Tibial nerve (tissue), 4 donors: ENCODE measurements at regions not wholly inside any gene's neighbourhood (a gene's known extent, or its start where the extent isn't known, plus 50 kb on each side); places are given as distances from the start of the nearest gene placed in this dataset.

Experiments
- DNase-seq, 2 donors: peaks; one replicate each; pipeline ENCODE4 v3.0.0-alpha.2; 2019; ENCODE audit warnings: low spot score in 2 of 2
- H3K27ac ChIP-seq, 4 donors: fragments of 200-600 bp; sonication (generic) in 3 of 4; one replicate each; pipeline ENCODE4 v1.5.1; 2017 to 2019; ENCODE audit warnings: mild to moderate bottlenecking in 1 of 4
- H3K27me3 ChIP-seq, 2 donors: fragments of 200-600 bp; sonication (generic) in 1 of 2; one replicate each; pipeline versions ENCODE4 v1.5.1 to v1.6.0; 2017 to 2019
- H3K36me3 ChIP-seq, 3 donors: fragments of 200-600 bp; sonication (generic); one replicate each; pipeline ENCODE4 v1.5.1; 2018 to 2019
- H3K4me1 ChIP-seq, 4 donors: fragments of 200-600 bp; sonication (generic) in 3 of 4; one replicate each; pipeline ENCODE4 v1.5.1; 2017 to 2019
- H3K4me3 ChIP-seq, 4 donors: fragments of 200-600 bp; sonication (generic) in 3 of 4; one replicate each; pipeline ENCODE4 v1.5.1; 2017 to 2019; ENCODE audit warnings: mild to moderate bottlenecking in 1 of 4, moderate library complexity in 1 of 4
- H3K9me3 ChIP-seq, 4 donors: fragments of 200-600 bp; sonication (generic) in 3 of 4; one replicate each; pipeline ENCODE4 v1.5.1; 2017 to 2019
- EP300 ChIP-seq, 2 donors: sonication (generic); formaldehyde crosslinking; IDR thresholded peaks; one replicate each; pipeline ENCODE4 v1.6.1; 2017; ENCODE audit warnings: antibody characterized with exemption in 2 of 2, mild to moderate bottlenecking in 1 of 2
- POLR2A ChIP-seq, 2 donors: fragments of 450-650 bp; IDR thresholded peaks; one replicate each; pipeline ENCODE4 v1.6.1; 2017; ENCODE audit warnings: antibody characterized with exemption in 2 of 2, mild to moderate bottlenecking in 2 of 2, moderate library complexity in 2 of 2
- WGBS, 2 donors: methylation state at CpG; one replicate each; pipeline ENCODE4 v1.1.5; 2018; 5-methylcytosine and 5-hydroxymethylcytosine counted together
- TF ChIP-seq, protein P1 (sequence below), 5 experiments: fragments of 200-600 bp in 3 of 5; fragments of 450-650 bp in 2 of 5; sonication (generic) in 3 of 5; IDR thresholded peaks; one replicate each; pipeline ENCODE4 v1.5.1; 2016 to 2019; ENCODE audit warnings: antibody characterized with exemption in 5 of 5, mild to moderate bottlenecking in 3 of 5, moderate library complexity in 2 of 5

DNA sequence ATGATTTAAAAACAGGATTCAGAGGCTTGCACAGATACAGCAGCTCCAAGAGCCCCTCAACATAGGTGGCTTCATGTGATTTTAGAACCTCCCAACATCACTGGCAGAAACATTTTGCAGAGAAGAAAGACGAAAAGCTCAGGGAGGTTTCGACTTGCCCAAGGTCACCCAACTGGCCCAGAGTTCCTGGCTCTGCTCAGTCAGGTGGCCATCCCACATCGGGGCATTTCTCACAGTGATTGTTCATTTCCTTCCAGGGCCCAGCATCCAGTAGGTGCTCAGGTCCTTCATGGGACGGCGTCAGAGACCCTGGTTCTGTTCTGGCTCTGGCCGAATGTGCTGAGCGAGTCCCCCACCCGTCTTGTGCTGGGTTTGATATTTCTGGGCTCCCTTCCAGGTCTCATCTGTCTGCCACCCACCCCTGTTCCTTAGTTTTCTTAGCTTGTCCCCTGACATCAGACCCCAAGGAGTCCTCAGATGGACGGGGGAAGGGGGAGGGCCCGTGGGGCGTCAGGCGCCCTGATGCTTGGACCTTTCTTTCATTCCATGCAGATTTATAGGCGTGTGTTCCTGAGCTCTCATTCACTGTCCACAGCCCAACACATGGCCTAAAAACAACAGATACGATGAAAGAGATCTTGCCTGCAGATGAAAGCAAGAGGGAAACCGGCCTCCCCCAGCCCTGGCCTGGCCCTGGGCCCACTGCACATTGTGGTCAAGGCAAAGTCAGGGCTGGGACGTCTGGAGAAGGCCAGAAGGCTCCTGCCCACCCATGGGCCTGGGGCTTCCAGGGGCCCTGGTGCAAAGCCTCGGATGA lies 123.1 kb upstream of the ZBTB40 start:
- no peaks in the 10 kb centered on the region for H3K4me1 ChIP-seq
- no peak for DNase-seq
- WGBS, 2 donors: 41 to 46% methylated on average over 17 of the region's 17 CpGs
- H3K9me3 ChIP-seq: no peaks in the 10 kb centered on the region
- peaks cover 0 to 13% of the 10 kb centered on the region in 2 donors for H3K27me3 ChIP-seq
- no peak overlapping the region for H3K4me3 ChIP-seq
- no peak for TF ChIP-seq EP300 (IDR thresholded peaks at IDR 0.05)
- H3K27ac ChIP-seq: no peak overlapping the region
- no peaks in the 10 kb centered on the region for H3K36me3 ChIP-seq

DNA sequence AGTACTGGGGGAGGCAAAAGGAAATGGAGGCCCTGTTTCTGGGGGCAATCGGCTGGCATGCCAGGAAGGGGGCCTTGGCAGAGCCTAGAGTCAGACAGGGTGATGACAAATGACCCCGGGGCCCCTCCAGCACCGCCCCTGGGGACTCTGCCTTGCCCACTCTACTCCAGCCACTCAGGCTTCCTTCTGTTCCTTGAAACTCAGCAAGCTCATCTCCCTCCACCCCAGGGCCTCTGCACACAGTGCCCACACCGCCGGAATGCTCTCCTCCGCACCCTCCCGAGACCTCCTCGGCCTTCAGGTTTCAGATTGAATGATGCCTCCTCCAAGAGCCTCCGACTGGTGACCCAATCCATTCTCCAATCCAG lies 122.5 kb upstream of the ZBTB40 start:
- Histone ChIP-seq H3K36me3 (no peaks in the 10 kb centered on the region), H3K4me3 (no peak overlapping the region), H3K27ac (no peak overlapping the region), H3K27me3 (peaks cover 0 to 14% of the 10 kb centered on the region in 2 donors), H3K9me3 (no peaks in the 10 kb centered on the region), H3K4me1 (no peaks in the 10 kb centered on the region)
- WGBS, 2 donors: 72 to 76% methylated on average over 9 of the region's 9 CpGs
- no peak for DNase-seq
- TF ChIP-seq POLR2A (IDR thresholded peaks at IDR 0.05) (no peak), EP300 (IDR thresholded peaks at IDR 0.05) (no peak)
- TF ChIP-seq, protein P1, sequence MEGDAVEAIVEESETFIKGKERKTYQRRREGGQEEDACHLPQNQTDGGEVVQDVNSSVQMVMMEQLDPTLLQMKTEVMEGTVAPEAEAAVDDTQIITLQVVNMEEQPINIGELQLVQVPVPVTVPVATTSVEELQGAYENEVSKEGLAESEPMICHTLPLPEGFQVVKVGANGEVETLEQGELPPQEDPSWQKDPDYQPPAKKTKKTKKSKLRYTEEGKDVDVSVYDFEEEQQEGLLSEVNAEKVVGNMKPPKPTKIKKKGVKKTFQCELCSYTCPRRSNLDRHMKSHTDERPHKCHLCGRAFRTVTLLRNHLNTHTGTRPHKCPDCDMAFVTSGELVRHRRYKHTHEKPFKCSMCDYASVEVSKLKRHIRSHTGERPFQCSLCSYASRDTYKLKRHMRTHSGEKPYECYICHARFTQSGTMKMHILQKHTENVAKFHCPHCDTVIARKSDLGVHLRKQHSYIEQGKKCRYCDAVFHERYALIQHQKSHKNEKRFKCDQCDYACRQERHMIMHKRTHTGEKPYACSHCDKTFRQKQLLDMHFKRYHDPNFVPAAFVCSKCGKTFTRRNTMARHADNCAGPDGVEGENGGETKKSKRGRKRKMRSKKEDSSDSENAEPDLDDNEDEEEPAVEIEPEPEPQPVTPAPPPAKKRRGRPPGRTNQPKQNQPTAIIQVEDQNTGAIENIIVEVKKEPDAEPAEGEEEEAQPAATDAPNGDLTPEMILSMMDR (IDR thresholded peaks at IDR 0.05): no peak

DNA sequence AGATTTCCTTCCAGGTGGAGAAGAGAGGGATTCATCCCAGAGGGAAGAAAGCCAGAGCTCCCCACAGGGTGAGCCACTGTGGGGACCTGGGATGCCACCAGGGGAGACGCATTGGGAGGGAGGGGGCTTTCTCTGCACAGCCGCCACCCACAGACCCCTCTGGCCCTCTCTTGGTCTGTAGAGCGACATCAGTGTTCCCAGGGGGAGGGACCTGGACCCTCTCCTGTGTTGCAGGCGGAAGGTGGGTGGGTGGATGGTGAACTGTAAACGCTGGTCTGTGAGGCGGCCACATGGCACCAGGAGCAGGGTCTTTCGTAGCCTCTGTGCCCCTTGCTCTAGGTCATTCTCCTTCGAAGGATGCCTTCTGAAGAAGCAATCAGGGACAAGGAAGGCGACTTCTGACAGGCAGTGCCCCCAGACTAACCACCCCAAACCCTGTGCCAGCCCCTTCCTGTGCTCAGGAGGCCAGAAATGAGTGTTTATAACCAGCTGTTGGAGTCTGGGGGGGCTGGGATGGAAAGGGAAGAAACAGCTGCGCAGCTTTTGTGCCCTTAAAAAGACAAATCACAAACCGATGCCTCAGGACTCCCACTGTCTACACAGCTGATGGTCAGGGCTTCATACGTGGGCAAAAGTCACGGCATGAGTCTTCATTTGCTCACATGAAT lies 121.4 kb upstream of the ZBTB40 start:
- peaks cover 0 to 14% of the 10 kb centered on the region in 2 donors for H3K27me3 ChIP-seq
- no peaks in the 10 kb centered on the region for H3K36me3 ChIP-seq
- no peaks in the 10 kb centered on the region for H3K4me1 ChIP-seq
- TF ChIP-seq EP300 (IDR thresholded peaks at IDR 0.05) (no peak), POLR2A (IDR thresholded peaks at IDR 0.05) (no peak)
- TF ChIP-seq, protein P1 (IDR thresholded peaks at IDR 0.05): no peak
- no peak overlapping the region for H3K27ac ChIP-seq
- 66 to 71% methylated on average over 11 to 12 of the region's 13 CpGs for WGBS, 2 donors
- H3K4me3 ChIP-seq: no peak overlapping the region
- no peak for DNase-seq
- no peaks in the 10 kb centered on the region for H3K9me3 ChIP-seq

DNA sequence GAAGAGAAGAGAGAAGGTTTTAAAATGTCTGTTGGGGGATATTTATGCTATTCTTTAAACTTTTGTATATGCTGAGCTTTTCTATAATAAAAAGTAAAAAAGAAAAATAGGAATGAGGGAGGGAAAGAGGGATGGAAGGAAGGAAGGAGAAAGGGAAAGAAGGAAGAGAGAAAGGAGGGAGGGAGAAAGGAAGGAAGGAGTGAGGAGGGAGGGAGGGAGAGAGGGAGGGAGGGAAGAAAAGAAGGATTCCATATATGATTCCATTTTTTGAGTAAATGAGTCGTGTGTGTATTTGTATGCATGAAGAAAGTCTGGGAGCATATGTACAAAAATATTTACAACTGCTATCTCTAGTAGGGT lies 120.9 kb upstream of the ZBTB40 start:
- TF ChIP-seq EP300 (IDR thresholded peaks at IDR 0.05) (no peak), POLR2A (IDR thresholded peaks at IDR 0.05) (no peak)
- TF ChIP-seq, protein P1 (IDR thresholded peaks at IDR 0.05): no peak
- 70 to 71% methylated on average over 1 of the region's 1 CpG for WGBS, 2 donors
- Histone ChIP-seq H3K4me3 (no peak overlapping the region), H3K27me3 (peaks cover 0 to 14% of the 10 kb centered on the region in 2 donors), H3K36me3 (no peaks in the 10 kb centered on the region), H3K9me3 (no peaks in the 10 kb centered on the region), H3K27ac (no peak overlapping the region), H3K4me1 (no peaks in the 10 kb centered on the region)
- no peak for DNase-seq

DNA sequence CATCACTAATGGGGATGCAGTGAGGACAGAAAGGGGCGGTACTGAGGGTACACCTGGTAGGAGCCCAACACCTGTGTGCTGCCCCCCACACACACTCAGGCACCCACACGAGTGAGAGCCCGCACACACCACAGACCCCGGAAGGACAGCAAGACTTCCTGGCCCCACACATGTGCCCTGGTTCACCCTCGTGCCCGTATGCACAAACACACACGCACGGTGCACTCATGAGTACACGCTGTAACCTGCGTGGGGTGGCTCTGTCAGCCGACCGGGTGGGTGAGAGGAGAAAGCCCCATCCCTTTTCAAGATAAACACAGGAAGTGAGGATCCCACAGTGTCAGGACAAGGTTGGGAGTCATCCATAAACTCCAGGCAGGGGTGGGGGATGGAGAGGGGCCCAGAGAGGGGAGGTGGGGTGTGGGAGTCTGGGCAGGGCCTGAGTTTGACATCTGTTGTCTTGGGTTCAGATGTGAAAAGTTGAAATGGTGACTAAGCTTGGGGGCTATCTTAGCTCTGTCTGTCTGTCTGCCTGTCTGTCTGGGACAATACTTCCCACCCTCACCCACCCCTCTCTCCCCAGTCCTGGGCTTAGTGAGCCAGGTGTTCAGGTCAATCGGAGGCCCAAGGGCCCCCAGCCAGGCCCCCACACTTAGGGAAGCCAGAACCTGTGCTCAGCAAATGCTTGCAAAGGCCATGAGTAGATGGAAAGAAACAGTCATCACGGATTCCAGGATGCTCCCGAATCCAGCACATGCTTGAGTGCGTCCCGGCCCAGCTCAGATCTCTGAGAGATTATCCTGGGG lies 119.8 kb upstream of the ZBTB40 start:
- 49 to 58% methylated on average over 15 to 16 of the region's 17 CpGs for WGBS, 2 donors
- H3K4me1 ChIP-seq: no peaks in the 10 kb centered on the region
- peaks cover 0 to 14% of the 10 kb centered on the region in 2 donors for H3K27me3 ChIP-seq
- H3K27ac ChIP-seq: no peak overlapping the region
- no peaks in the 10 kb centered on the region for H3K36me3 ChIP-seq
- H3K9me3 ChIP-seq: no peaks in the 10 kb centered on the region
- DNase-seq: no peak
- no peak for TF ChIP-seq POLR2A (IDR thresholded peaks at IDR 0.05)
- TF ChIP-seq, protein P1 (IDR thresholded peaks at IDR 0.05): no peak
- no peak for TF ChIP-seq EP300 (IDR thresholded peaks at IDR 0.05)
- no peak overlapping the region for H3K4me3 ChIP-seq
